HEK293 (cell line): ENCODE measurements at regions not wholly inside any gene's neighbourhood (a gene's known extent, or its start where the extent isn't known, plus 50 kb on each side); places are given as distances from the start of the nearest gene placed in this dataset.

Experiments
- CTCF ChIA-PET: fragments of 350-600 bp; formaldehyde crosslinking; extraction: SDS; loops from one replicate; lab custom pipeline; 2021; ENCODE audit warnings: antibody characterized with exemption; lab: Yijun Ruan, JAX
- POLR2A ChIA-PET: fragments of 300-600 bp; formaldehyde crosslinking; extraction: SDS; loops from one replicate; lab custom pipeline; 2020; ENCODE audit warnings: antibody characterized with exemption, inconsistent platforms; lab: Yijun Ruan, JAX
- H3K27ac ChIP-seq: fragments of 200-500 bp; sonication (Bioruptor generic); 2 replicates; pipeline ENCODE4 v1.5.1; 2014; ENCODE audit warnings: low read depth, low read length, control low read depth, inconsistent platforms; ENCODE audit errors: extremely low read depth
- H3K36me3 ChIP-seq, 2 experiments: fragments of 200-500 bp in 1 of 2; sonication (Bioruptor generic) in 1 of 2; 1 replicate in 1 of 2; 2 replicates in 1 of 2; pipeline ENCODE4 v1.5.1; 2014 to 2017; ENCODE audit warnings: inconsistent platforms in 2 of 2, low read length in 2 of 2; ENCODE audit not compliant: control insufficient read depth in 2 of 2, insufficient read depth in 1 of 2
- H3K4me1 ChIP-seq: fragments of 200-500 bp; sonication (Bioruptor generic); 2 replicates; pipeline ENCODE4 v1.5.1; 2014; ENCODE audit warnings: mild to moderate bottlenecking, low read length, inconsistent platforms; ENCODE audit not compliant: control insufficient read depth, insufficient read depth
- H3K4me3 ChIP-seq: 2 replicates; pipeline ENCODE4 v1.5.1; 2011; ENCODE audit warnings: low read depth, mild to moderate bottlenecking, control low read depth, low read length, moderate library complexity
- H3K9me3 ChIP-seq: fragments of 200-500 bp; sonication (Bioruptor generic); 2 replicates; pipeline ENCODE4 v1.5.1; 2014; ENCODE audit warnings: low read depth, low read length, inconsistent platforms; ENCODE audit not compliant: control insufficient read depth, insufficient read depth
- BCL11B ChIP-seq: fragments of 450-650 bp; formaldehyde crosslinking; IDR thresholded peaks from 2 replicates; pipeline ENCODE4 v1.5.1; 2016; ENCODE audit warnings: low read depth, missing biosample characterization, missing genetic modification characterization
- EGR2 ChIP-seq: fragments of 450-650 bp; formaldehyde crosslinking; IDR thresholded peaks from 2 replicates; pipeline ENCODE4 v1.5.1; 2016; ENCODE audit warnings: low read depth, missing biosample characterization, missing genetic modification characterization
- ELK4 ChIP-seq: IDR thresholded peaks from 2 replicates; pipeline ENCODE4 v1.6.1; 2011; ENCODE audit warnings: mild to moderate bottlenecking, low read depth, low read length, borderline replicate concordance
- GLIS1 ChIP-seq: fragments of 450-650 bp; formaldehyde crosslinking; IDR thresholded peaks from 2 replicates; pipeline ENCODE4 v1.5.1; 2016; ENCODE audit warnings: missing biosample characterization, missing genetic modification characterization
- REST ChIP-seq: fragments of 450-650 bp; formaldehyde crosslinking; IDR thresholded peaks from 2 replicates; pipeline ENCODE4 v1.5.1; 2016; ENCODE audit warnings: missing biosample characterization, missing genetic modification characterization
- ZBTB21 ChIP-seq: fragments of 450-650 bp; formaldehyde crosslinking; IDR thresholded peaks from 2 replicates; pipeline ENCODE4 v1.5.1; 2017; ENCODE audit warnings: missing biosample characterization, missing genetic modification characterization
- ZNF133 ChIP-seq: fragments of 450-650 bp; formaldehyde crosslinking; IDR thresholded peaks from 2 replicates; pipeline ENCODE4 v1.5.1; 2016; ENCODE audit warnings: missing biosample characterization, missing genetic modification characterization
- ZNF138 ChIP-seq: fragments of 450-650 bp; formaldehyde crosslinking; IDR thresholded peaks from 2 replicates; pipeline ENCODE4 v1.5.1; 2016; ENCODE audit warnings: missing biosample characterization, missing genetic modification characterization, borderline replicate concordance
- ZNF19 ChIP-seq: fragments of 450-650 bp; formaldehyde crosslinking; IDR thresholded peaks from 2 replicates; pipeline ENCODE4; 2016; ENCODE audit warnings: missing biosample characterization, missing genetic modification characterization, low read depth
- ZNF2 ChIP-seq: fragments of 450-650 bp; formaldehyde crosslinking; IDR thresholded peaks from 2 replicates; pipeline ENCODE4 v1.5.1; 2016; ENCODE audit warnings: missing biosample characterization, missing genetic modification characterization
- ZNF211 ChIP-seq: fragments of 450-650 bp; formaldehyde crosslinking; IDR thresholded peaks from 2 replicates; pipeline ENCODE4 v1.5.1; 2016; ENCODE audit warnings: low read depth, missing biosample characterization, missing genetic modification characterization
- ZNF23 ChIP-seq: fragments of 450-650 bp; formaldehyde crosslinking; IDR thresholded peaks from 2 replicates; pipeline ENCODE4 v1.5.1; 2016; ENCODE audit warnings: missing biosample characterization, missing genetic modification characterization, borderline replicate concordance
- ZNF239 ChIP-seq: fragments of 450-650 bp; formaldehyde crosslinking; IDR thresholded peaks from 2 replicates; pipeline ENCODE4 v1.5.1; 2016; ENCODE audit warnings: missing biosample characterization, missing genetic modification characterization
- ZNF248 ChIP-seq: fragments of 450-650 bp; formaldehyde crosslinking; IDR thresholded peaks from 2 replicates; pipeline ENCODE4 v1.5.1; 2017; ENCODE audit warnings: missing biosample characterization, missing genetic modification characterization
- ZNF324 ChIP-seq: fragments of 450-650 bp; formaldehyde crosslinking; IDR thresholded peaks from 2 replicates; pipeline ENCODE4 v1.5.1; 2016; ENCODE audit warnings: missing biosample characterization, missing genetic modification characterization
- ZNF366 ChIP-seq: fragments of 450-650 bp; formaldehyde crosslinking; conservative IDR thresholded peaks from 2 replicates; pipeline ENCODE4 v1.5.1; 2016; ENCODE audit warnings: missing biosample characterization, missing genetic modification characterization
- ZNF510 ChIP-seq: fragments of 450-650 bp; formaldehyde crosslinking; IDR thresholded peaks from 2 replicates; pipeline ENCODE4 v1.5.1; 2018; ENCODE audit warnings: mild to moderate bottlenecking, missing genetic modification characterization, missing biosample characterization; ENCODE audit not compliant: insufficient replicate concordance
- ZNF548 ChIP-seq: fragments of 450-650 bp; formaldehyde crosslinking; IDR thresholded peaks from 2 replicates; pipeline ENCODE4 v1.5.1; 2016; ENCODE audit warnings: missing biosample characterization, missing genetic modification characterization
- ZNF600 ChIP-seq: fragments of 450-650 bp; formaldehyde crosslinking; IDR thresholded peaks from 2 replicates; pipeline ENCODE4 v1.5.1; 2016; ENCODE audit warnings: missing biosample characterization, missing genetic modification characterization
- ZNF610 ChIP-seq: fragments of 450-650 bp; formaldehyde crosslinking; IDR thresholded peaks from 2 replicates; pipeline ENCODE4 v1.5.1; 2016; ENCODE audit warnings: missing biosample characterization, missing genetic modification characterization, borderline replicate concordance
- ZNF677 ChIP-seq: fragments of 450-650 bp; IDR thresholded peaks from 2 replicates; pipeline ENCODE4 v1.5.0; 2018; ENCODE audit warnings: missing biosample characterization, mild to moderate bottlenecking, missing genetic modification characterization, moderate library complexity
- ZXDB ChIP-seq: fragments of 450-650 bp; formaldehyde crosslinking; IDR thresholded peaks from 2 replicates; pipeline ENCODE4 v1.5.1; 2016; ENCODE audit warnings: missing biosample characterization, missing genetic modification characterization

DNA sequence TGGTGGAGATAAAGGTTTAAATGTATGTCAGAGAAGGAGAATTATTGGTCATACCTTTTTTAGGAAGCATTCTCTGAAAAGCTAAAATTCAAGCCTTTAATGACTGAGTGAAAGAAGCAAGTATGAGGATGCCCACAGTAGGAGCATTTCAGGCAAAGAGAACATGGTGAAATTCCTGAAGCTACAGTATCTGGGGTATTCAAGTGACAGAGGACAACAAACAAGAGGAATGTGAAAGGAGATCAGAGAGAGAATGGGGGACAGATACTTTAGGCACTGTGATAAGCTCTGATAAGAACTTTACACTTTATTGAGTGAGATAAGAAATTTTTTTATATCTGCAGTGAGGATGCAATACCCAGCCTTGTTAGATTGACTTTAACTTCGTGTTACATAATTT lies 621.3 kb upstream of the AGA start (continued):
- no peak for TF ChIP-seq REST
- no peak for TF ChIP-seq ZNF2 (tag by site-specific recombination)
- TF ChIP-seq ZNF248 (tag by site-specific recombination), result no peak
- TF ChIP-seq ZNF239 (tag by site-specific recombination), result no peak
- TF ChIP-seq ZNF19 (tag by site-specific recombination), result no peak
- no peak for TF ChIP-seq ZXDB (tag by site-specific recombination)
- TF ChIP-seq ZNF211 (tag by site-specific recombination), result no peak
- no peak for TF ChIP-seq ZNF548 (tag by site-specific recombination)
- TF ChIP-seq EGR2, result no peak
- no peak for TF ChIP-seq ZNF23
- no peak for TF ChIP-seq ZNF133 (tag by site-specific recombination)
- no peak for TF ChIP-seq ZBTB21 (tag by site-specific recombination)
- TF ChIP-seq, all 188 proteins: peak for 0

GRCh38 chr4:178066338-178066941 lies 624.2 kb upstream of the AGA start:
- no peak overlapping the region for H3K27ac ChIP-seq
- no peaks in the 10 kb centered on the region for H3K4me1 ChIP-seq
- TF ChIP-seq ZNF324 (tag by site-specific recombination), result no peak
- H3K9me3 ChIP-seq, result no peaks in the 10 kb centered on the region
- ChIA-PET CTCF (no interaction called here), POLR2A (no interaction called here)
- H3K4me3 ChIP-seq, result no peak overlapping the region
- no peaks in the 10 kb centered on the region for H3K36me3 ChIP-seq

- Histone ChIP-seq H3K4me1 (no peaks in the 10 kb centered on the region), H3K36me3 (no peaks in the 10 kb centered on the region), H3K4me3 (no peak overlapping the region), H3K27ac (no peak overlapping the region), H3K9me3 (no peaks in the 10 kb centered on the region)
- ChIA-PET POLR2A (no interaction called here), CTCF (no interaction called here)
- TF ChIP-seq ZNF510 (tag by site-specific recombination) (no peak), GLIS1 (tag by site-specific recombination) (peak; percentile 48; the same call in 1 of the 2 replicates), ZNF610 (tag by site-specific recombination) (0 out of 2 replicates have a peak, but pooled peaks have one; percentile 41)
These were observed 625.9 kb upstream of the AGA start for GRCh38 chr4:178068136-178068535.

- POLR2A ChIA-PET, result no interaction called here
- no peaks in the 10 kb centered on the region for H3K4me1 ChIP-seq
- TF ChIP-seq ZNF677 (no peak), ZNF366 (tag by site-specific recombination) (no peak), ZNF600 (tag by site-specific recombination) (no peak), ELK4 (no peak), ZNF138 (tag by site-specific recombination) (no peak), BCL11B (tag by site-specific recombination) (no peak)
- TF ChIP-seq, all 188 proteins: peak for 0
- H3K27ac ChIP-seq, result no peak overlapping the region
- no peaks in the 10 kb centered on the region for H3K9me3 ChIP-seq
- H3K4me3 ChIP-seq, result no peak overlapping the region
- H3K36me3 ChIP-seq, result no peaks in the 10 kb centered on the region
- CTCF ChIA-PET, result no interaction called here
These were observed 627.9 kb upstream of the AGA start for GRCh38 chr4:178070163-178070562.
